ENCODE measurements at regions not wholly inside any gene's neighbourhood (a gene's known extent, or its start where the extent isn't known, plus 50 kb on each side); places are given as distances from the start of the nearest gene placed in this dataset.

DNA sequence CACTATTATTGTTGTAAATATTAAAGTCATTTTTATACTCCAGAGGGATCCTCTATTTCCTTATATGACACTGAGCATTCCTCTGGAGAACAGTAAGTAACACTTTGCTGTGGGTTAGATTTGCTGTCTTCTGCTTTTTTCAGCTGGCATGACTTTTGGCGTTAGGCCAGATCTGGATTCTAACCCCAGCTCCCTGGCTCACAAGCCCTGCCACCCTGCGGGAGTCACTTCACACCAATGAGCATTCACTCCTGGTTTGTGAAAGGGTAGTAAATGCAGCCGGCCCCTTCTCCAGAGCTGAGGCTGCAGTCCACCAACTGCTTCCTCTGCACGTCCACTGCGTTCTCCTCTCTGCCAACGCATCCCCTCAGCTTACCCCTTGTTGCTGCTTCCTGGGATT is 373.8 kb upstream of the RAB6C start:
- TF ChIP-seq, protein P1, sequence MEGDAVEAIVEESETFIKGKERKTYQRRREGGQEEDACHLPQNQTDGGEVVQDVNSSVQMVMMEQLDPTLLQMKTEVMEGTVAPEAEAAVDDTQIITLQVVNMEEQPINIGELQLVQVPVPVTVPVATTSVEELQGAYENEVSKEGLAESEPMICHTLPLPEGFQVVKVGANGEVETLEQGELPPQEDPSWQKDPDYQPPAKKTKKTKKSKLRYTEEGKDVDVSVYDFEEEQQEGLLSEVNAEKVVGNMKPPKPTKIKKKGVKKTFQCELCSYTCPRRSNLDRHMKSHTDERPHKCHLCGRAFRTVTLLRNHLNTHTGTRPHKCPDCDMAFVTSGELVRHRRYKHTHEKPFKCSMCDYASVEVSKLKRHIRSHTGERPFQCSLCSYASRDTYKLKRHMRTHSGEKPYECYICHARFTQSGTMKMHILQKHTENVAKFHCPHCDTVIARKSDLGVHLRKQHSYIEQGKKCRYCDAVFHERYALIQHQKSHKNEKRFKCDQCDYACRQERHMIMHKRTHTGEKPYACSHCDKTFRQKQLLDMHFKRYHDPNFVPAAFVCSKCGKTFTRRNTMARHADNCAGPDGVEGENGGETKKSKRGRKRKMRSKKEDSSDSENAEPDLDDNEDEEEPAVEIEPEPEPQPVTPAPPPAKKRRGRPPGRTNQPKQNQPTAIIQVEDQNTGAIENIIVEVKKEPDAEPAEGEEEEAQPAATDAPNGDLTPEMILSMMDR (conservative IDR thresholded peaks at IDR 0.05; ENCODE audit: low read depth, low read length): no peak
- TF ChIP-seq EZH2 (IDR thresholded peaks at IDR 0.05; ENCODE audit: low read length, unreplicated experiment): no peak
